IPS-20b (cell line): ENCODE measurements at regions not wholly inside any gene's neighbourhood (a gene's known extent, or its start where the extent isn't known, plus 50 kb on each side); places are given as distances from the start of the nearest gene placed in this dataset.
"Not testable (repeated sequence)": the region's sequence is repeated elsewhere in the genome, so short reads cannot be mapped to it uniquely, and the experiment has no call there.

Source experiments
- H3K27ac ChIP-seq: one replicate; pipeline ENCODE4 v1.5.1; 2013; ENCODE audit warnings: low read length
- H3K27me3 ChIP-seq: 2 replicates; pipeline ENCODE4 v1.6.1; 2013; ENCODE audit warnings: mild to moderate bottlenecking, low read length, inconsistent platforms; ENCODE audit not compliant: insufficient read depth
- H3K36me3 ChIP-seq: 2 replicates; pipeline ENCODE4 v1.6.1; 2013; ENCODE audit warnings: low read depth, mild to moderate bottlenecking, inconsistent platforms, low read length, moderate library complexity; ENCODE audit not compliant: insufficient read depth
- H3K4me1 ChIP-seq: 2 replicates; pipeline ENCODE4 v1.6.1; 2013; ENCODE audit warnings: mild to moderate bottlenecking, control low read depth, inconsistent platforms, low read length, moderate library complexity; ENCODE audit not compliant: insufficient read depth
- H3K4me3 ChIP-seq: 2 replicates; pipeline ENCODE4 v1.5.1; 2013; ENCODE audit warnings: mild to moderate bottlenecking, low read length, inconsistent platforms
- H3K9ac ChIP-seq: 2 replicates; pipeline ENCODE4 v1.6.1; 2013; ENCODE audit warnings: low read depth, mild to moderate bottlenecking, inconsistent platforms, low read length, moderate library complexity
- H3K9me3 ChIP-seq: 2 replicates; pipeline ENCODE4 v1.6.1; 2013; ENCODE audit warnings: mild to moderate bottlenecking, low read depth, low read length, inconsistent platforms; ENCODE audit not compliant: insufficient read depth

DNA sequence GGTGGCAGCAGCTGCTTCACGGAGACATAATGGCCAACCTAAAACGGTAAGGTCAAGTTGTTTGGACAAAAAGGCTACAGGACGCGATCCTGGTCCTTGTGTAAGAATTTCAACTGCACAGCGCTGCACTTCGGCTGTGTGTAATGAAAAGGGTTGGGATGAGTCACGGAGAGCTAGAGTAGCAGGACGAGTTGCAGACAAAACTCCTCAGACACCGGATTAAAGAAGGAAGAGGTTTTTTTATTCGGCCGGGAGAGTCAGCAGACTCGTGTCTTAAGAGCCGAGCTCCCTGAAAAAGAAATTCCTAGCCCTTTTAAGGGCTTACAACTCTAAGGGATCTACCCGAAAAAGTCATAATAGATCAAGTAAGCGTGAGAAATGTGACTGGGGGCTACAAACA is 124.2 kb upstream of the CCZ1B start:
- H3K9me3 ChIP-seq = not testable (repeated sequence)

DNA sequence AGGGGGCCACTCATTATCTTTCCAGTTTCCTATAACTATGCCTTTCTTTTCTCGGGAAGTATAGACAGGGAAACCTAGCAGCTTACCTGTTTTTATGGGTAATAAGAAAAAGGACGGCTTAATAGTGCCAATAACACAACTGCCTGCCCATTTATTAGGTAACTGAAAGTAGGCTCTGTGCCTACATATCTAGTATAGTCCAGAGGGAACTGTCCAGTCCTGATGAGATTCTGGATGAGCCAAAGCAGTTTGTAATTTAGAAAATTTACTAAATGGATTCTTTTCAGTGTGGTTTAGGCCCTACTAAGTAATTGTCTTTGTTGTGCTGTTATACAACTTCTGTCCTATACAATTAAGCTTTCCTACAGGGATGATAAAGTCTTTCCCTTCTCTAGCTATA is 125.5 kb upstream of the CCZ1B start:
- H3K9me3 ChIP-seq, H3K9ac ChIP-seq, H3K36me3 ChIP-seq, H3K4me3 ChIP-seq, H3K27ac ChIP-seq, H3K27me3 ChIP-seq, H3K4me1 ChIP-seq: not testable (repeated sequence)

More for the DNA sequence above, 124.2 kb upstream of the CCZ1B start:
- not testable (repeated sequence) for H3K27me3 ChIP-seq, H3K4me3 ChIP-seq, H3K36me3 ChIP-seq, H3K27ac ChIP-seq, H3K9ac ChIP-seq, H3K4me1 ChIP-seq

DNA sequence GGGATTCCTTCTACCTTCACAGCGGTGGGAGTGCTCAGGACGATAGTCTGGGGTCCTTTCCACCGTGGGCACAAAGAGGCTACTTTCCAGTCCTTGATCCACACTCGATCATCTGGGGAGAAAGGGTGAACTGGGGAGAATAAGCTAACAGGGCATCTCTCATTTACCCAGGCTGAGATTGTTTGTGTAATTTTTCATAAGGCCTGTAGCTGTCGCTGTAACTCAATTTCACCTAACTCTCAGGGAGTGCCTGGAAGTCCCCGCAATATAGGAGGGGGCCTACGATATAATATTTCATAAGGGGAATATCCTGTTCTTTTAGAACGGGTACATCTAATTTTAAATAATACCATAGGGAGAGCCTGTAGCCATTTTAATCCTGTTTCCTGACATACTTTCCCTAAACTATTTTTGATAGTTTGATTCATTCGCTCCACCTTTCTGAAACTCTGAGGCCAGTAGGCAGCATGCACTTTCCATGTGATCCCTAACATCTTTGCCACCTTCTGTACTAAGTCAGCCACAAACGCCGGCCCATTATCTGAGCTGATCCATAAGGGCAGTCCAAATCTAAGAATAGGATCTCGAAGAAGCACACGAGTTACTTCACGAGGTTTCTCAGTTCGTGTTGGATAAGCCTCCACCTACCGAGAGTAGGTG is 127.2 kb upstream of the CCZ1B start:
- H3K9ac ChIP-seq, H3K4me1 ChIP-seq, H3K4me3 ChIP-seq, H3K36me3 ChIP-seq, H3K27ac ChIP-seq, H3K27me3 ChIP-seq, H3K9me3 ChIP-seq: not testable (repeated sequence)

DNA sequence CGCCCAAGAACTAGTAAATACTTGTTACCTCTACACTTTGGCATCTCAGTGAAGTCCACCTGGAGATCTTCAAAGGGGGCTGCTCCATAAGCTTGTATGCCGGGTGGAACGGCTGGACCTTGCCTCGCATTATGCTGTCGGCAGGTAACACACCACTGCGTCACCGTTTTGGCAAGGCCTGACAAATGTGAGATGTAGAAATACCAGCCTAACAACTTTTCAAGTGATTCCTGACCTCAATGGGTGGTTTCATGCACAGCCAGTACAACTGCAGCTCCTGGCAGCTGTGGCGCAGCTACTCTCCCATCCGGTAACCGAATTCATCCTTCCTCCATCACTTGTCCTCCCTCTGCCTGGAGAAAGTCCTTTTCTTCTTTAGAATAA is 127.7 kb upstream of the CCZ1B start:
- H3K36me3 ChIP-seq, H3K27me3 ChIP-seq, H3K9ac ChIP-seq, H3K4me1 ChIP-seq, H3K27ac ChIP-seq, H3K9me3 ChIP-seq, H3K4me3 ChIP-seq: not testable (repeated sequence)

DNA sequence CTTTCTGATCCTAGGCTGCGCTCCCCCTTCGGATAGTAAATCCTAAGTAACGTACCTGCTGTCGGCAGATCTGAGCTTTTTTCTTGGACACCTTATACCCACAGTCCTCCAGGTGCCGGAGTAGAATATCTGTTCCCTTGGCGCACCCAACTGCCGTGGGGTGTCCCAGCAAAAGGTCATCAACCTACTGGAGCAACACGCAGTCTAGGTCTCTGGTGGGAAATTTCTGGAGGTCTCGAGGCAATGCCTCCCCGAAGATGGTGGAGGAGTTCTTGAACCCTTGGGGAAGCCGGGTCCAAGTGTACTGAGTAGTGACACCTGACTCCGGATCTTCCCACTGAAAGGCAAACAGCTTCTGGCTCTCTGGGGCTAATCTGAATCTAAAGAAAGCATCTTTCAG is 129.3 kb upstream of the CCZ1B start:
- not testable (repeated sequence) for H3K4me3 ChIP-seq, H3K27me3 ChIP-seq, H3K36me3 ChIP-seq, H3K27ac ChIP-seq, H3K9ac ChIP-seq, H3K4me1 ChIP-seq, H3K9me3 ChIP-seq

DNA sequence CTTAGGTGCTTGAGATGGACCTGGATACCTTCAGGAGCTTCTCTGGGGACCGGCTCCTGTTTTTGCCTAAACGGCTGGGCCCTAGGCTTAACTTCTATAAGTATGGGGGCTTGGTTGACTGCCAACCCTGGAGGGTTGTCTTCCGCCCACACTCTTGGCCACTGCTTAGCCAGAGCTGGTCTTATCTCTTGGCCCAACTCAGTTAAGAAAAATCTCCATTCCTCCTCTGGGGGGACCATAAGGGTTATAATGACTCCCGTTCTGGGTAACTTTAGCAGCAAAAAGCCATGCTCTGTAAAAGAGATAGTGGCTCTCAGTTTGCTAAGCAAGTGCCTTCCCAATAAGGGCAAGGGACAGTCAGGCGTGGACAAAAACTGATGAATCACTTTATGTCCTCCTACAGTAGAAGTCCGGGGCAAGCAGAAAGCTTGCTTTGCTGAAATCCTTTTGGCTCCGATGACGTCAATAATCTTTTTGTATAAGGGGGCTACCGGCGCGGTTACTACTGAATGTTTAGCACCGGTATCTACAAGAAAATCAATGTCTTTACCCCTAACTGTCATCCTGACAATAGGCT is 130.0 kb upstream of the CCZ1B start:
- H3K4me1 ChIP-seq, H3K4me3 ChIP-seq, H3K9ac ChIP-seq, H3K27me3 ChIP-seq, H3K9me3 ChIP-seq, H3K27ac ChIP-seq, H3K36me3 ChIP-seq: not testable (repeated sequence)

DNA sequence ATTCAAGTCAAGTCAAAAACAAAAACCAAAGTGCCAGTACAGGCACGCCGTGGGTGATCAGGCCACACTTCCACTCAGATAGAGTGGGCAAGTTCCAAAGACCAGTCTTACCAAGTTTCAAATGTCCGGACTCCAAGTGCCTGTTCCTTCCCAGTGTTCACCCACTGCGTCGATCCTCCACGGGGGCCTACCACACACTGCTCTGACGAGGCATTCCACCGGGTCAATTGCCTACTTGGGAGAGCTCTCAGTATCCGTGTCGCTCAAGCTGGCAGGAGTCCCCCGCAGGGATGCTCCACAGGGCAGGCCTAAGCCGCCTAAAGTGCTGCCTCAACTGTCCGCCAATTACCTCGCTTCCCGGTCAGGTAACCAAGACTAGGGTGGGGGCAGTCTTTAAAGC is 132.3 kb upstream of the CCZ1B start:
- not testable (repeated sequence) for H3K4me3 ChIP-seq, H3K4me1 ChIP-seq

DNA sequence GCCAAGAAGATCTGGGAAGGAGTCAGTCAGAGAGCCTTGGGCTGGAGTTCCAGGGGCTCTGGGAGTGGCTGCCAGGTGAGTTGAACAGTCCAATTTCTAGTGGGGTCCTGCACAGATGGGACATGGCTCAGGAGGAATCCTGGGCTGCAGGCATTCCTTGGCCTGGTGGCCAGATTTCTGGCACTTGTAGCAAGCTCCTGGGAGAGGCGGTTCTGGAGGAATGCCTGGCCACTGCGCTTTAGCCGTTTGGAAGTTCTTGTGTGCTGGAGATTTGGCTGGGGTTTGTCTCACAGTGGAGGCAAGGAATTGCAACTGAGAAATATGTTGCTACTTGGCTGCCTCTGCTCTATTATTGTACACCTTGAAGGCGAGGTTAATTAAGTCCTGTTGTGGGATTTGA is 133.9 kb upstream of the CCZ1B start:
- not testable (repeated sequence) for H3K27me3 ChIP-seq, H3K4me3 ChIP-seq, H3K4me1 ChIP-seq, H3K27ac ChIP-seq, H3K36me3 ChIP-seq, H3K9ac ChIP-seq
- H3K9me3 ChIP-seq = peaks cover 12% of the 10 kb centered on the region

More for the DNA sequence above, 132.3 kb upstream of the CCZ1B start:
- H3K9ac ChIP-seq, H3K36me3 ChIP-seq, H3K27ac ChIP-seq, H3K27me3 ChIP-seq: not testable (repeated sequence)
- H3K9me3 ChIP-seq = peaks cover 12% of the 10 kb centered on the region

DNA sequence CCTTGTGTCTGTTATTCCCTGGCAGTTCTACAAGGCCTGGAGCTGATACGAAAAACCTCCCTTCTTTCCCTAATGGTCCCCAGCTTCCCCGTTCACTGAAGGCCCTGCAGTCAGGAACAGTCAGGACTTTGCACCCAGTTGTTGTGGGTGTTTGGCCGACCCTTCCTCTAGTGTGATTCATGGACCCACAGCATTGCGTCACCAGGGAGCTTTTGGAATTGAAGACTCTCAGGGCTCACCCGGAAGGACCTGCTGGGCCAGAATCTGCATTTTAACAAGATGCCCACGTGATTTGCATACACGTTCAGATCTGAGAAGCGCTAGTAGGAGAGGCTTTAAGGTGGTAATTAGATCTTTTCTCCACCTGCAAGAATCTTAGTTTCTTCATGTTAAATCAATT is 136.8 kb upstream of the CCZ1B start:
- H3K27ac ChIP-seq, H3K36me3 ChIP-seq, H3K4me3 ChIP-seq, H3K9ac ChIP-seq, H3K4me1 ChIP-seq, H3K27me3 ChIP-seq: not testable (repeated sequence)
- peaks cover 12% of the 10 kb centered on the region for H3K9me3 ChIP-seq

DNA sequence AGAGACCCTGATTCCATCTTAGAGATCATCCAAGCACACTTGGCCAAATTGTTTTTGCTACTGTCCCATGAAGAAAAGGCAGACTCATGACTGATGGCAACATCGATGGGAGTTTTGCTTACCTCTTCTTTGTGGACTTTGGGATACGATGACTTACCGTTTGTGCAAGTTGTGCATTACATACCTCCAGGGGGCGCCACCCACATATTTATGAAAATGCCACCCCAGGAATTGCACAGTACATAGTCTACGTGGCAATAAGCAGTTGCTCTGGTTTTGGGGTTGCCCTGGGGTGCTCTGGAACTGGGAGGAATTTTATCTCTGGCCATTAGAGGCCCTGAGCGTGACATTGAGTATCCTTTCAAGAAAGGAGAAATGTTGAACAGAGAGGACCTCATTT is 139.0 kb upstream of the CCZ1B start:
- not testable (repeated sequence) for H3K27me3 ChIP-seq, H3K36me3 ChIP-seq, H3K4me1 ChIP-seq, H3K4me3 ChIP-seq, H3K27ac ChIP-seq, H3K9ac ChIP-seq
- peaks cover 12% of the 10 kb centered on the region for H3K9me3 ChIP-seq

DNA sequence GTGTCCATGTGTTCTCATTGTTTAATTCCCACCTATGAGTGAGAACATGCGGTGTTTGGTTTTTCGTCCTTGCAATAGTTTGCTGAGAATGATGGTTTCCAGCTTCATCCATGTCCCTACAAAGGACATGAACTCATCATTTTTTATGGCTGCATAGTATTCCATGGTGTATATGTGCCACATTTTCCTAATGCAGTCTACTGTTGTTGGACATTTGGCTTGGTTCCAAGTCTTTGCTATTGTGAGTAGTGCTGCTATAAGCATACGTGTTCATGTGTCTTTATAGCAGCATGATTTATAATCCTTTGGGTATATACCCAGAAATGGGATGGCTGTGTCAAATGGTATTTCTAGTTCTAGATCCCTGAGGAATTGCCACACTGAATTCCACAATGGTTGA is 144.1 kb upstream of the CCZ1B start:
- H3K36me3 ChIP-seq, H3K9me3 ChIP-seq, H3K4me3 ChIP-seq, H3K4me1 ChIP-seq, H3K9ac ChIP-seq, H3K27ac ChIP-seq, H3K27me3 ChIP-seq: not testable (repeated sequence)

DNA sequence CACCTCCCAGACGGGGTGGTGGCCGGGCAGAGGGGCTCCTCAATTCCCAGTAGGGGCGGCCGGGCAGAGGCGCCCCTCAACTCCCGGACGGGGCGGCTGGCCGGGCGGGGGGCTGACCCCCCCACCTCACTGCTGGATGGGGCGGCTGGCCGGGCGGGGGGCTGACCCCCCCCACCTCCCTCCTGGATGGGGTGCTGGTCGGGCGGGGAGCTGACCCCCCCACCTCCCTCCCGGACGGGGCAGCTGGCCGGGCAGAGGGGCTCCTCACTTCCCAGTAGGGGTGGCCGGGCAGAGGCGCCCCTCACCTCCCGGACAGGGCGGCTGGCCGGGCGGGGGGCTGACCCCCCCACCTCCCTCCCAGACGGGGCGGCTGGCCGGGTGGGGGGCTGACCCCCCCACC is 148.8 kb upstream of the CCZ1B start:
- H3K4me3 ChIP-seq, H3K9ac ChIP-seq, H3K27ac ChIP-seq, H3K36me3 ChIP-seq, H3K27me3 ChIP-seq, H3K9me3 ChIP-seq, H3K4me1 ChIP-seq: not testable (repeated sequence)

DNA sequence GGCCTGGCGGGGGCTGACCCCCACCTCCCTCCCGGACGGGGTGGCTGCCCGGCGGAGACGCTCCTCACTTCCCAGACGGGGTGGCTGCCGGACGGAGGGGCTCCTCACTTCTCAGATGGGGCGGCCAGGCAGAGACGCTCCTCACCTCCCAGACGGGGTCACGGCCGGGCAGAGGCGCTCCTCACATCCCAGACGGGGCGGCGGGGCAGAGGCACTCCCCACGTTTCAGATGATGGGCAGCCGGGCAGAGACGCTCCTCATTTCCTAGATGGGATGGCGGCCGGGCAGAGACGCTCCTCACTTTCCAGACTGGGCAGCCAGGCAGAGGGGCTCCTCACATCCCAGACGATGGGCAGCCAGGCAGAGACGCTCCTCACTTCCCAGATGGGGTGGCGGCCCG is 149.3 kb upstream of the CCZ1B start:
- H3K9me3 ChIP-seq, H3K4me1 ChIP-seq, H3K4me3 ChIP-seq, H3K27me3 ChIP-seq, H3K27ac ChIP-seq, H3K9ac ChIP-seq, H3K36me3 ChIP-seq: not testable (repeated sequence)
